NT2/D1 (cell line): ENCODE measurements at regions not wholly inside any gene's neighbourhood (a gene's known extent, or its start where the extent isn't known, plus 50 kb on each side); places are given as distances from the start of the nearest gene placed in this dataset.

ENCODE experiments used
- DNase-seq: peaks from one replicate; pipeline ENCODE4 v3.0.0-alpha.2; 2011; ENCODE audit warnings: low read depth, low spot score
- H3K27me3 ChIP-seq: 2 replicates; pipeline ENCODE4 v1.6.0; 2011; ENCODE audit warnings: mild to moderate bottlenecking; ENCODE audit not compliant: insufficient read length, insufficient read depth
- H3K36me3 ChIP-seq: 2 replicates; pipeline ENCODE4 v1.6.1; 2011; ENCODE audit warnings: mild to moderate bottlenecking, low read length, mixed read lengths; ENCODE audit not compliant: insufficient read depth, insufficient read length
- H3K4me1 ChIP-seq: 2 replicates; pipeline ENCODE4 v1.5.1; 2011; ENCODE audit not compliant: insufficient read depth, insufficient read length
- H3K4me3 ChIP-seq: 2 replicates; pipeline ENCODE4 v1.5.1; 2011; ENCODE audit warnings: low read depth; ENCODE audit not compliant: insufficient read length
- H3K9ac ChIP-seq: 2 replicates; pipeline ENCODE4 v1.6.0; 2011; ENCODE audit warnings: low read depth; ENCODE audit not compliant: insufficient read length
- H3K9me3 ChIP-seq: 2 replicates; pipeline ENCODE4 v1.5.1; 2011; ENCODE audit warnings: mild to moderate bottlenecking, low read length; ENCODE audit not compliant: insufficient read depth
- SUZ12 ChIP-seq: IDR thresholded peaks from 2 replicates; pipeline ENCODE4 v1.6.1; 2011; ENCODE audit not compliant: insufficient read length, insufficient read depth; ENCODE audit errors: extremely low read depth
- YY1 ChIP-seq: IDR thresholded peaks from 2 replicates; pipeline ENCODE4 v1.6.1; 2011; ENCODE audit not compliant: insufficient read length, insufficient read depth
- ZNF274 ChIP-seq: IDR thresholded peaks from 2 replicates; pipeline ENCODE4 v1.6.1; 2011; ENCODE audit warnings: mild to moderate bottlenecking, low read depth, low read length

- DNase-seq = no peak
- H3K36me3 ChIP-seq = no peaks in the 10 kb centered on the region
- TF ChIP-seq YY1 (no peak), ZNF274 (no peak), SUZ12 (no peak)
- no peak overlapping the region for H3K4me3 ChIP-seq
- no peaks in the 10 kb centered on the region for H3K4me1 ChIP-seq
- H3K27me3 ChIP-seq = peaks cover 4% of the 10 kb centered on the region
- H3K9me3 ChIP-seq = no peaks in the 10 kb centered on the region
- no peak overlapping the region for H3K9ac ChIP-seq
These were observed 78.4 kb upstream of the TMEM33 start for GRCh38 chr4:41856797-41857196.

DNA sequence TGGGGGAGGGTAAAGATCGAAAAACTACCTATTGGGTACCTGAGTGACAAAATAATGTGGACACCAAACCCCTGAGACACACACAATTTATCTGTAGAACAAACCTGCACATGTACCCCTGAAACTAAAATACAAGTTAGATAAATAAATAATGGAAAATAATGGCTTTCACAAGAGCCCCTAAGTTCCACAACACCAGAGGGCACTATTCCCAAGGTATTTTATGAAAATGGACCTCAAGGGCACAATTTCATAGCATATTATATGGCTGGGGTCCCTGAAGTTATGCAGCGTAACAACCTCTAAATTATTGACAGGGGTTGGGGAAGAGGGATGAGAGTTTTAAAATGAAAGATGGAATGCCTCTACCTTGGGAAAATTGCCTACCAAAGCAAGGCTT is 81.3 kb upstream of the TMEM33 start:
- Histone ChIP-seq H3K4me3 (no peak overlapping the region), H3K9me3 (no peaks in the 10 kb centered on the region), H3K9ac (no peak overlapping the region), H3K36me3 (no peaks in the 10 kb centered on the region), H3K4me1 (no peaks in the 10 kb centered on the region), H3K27me3 (no peaks in the 10 kb centered on the region)
- no peak for TF ChIP-seq ZNF274
- DNase-seq = no peak

DNA sequence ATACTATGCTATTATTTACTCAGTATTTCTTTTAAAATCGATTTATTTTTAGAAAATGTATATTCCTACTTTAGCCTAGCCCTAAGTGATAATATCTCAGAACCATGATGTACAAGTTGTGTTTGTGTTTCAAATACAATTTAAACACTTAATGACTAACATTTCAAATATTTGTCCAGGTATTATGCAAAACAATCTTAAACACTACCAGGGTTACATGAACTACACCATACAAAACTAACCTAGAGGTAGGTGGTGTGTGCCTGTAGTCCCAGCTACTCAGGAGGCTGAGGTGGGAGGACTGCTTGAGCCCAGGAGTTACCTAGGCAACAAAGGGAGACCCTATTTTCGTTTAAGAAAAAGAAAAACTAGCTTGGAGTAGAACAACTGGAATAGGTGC is 83.0 kb upstream of the TMEM33 start:
- DNase-seq = no peak
- TF ChIP-seq YY1 = no peak
- TF ChIP-seq ZNF274 = no peak
- TF ChIP-seq SUZ12 = no peak
- no peak overlapping the region for H3K9ac ChIP-seq
- no peaks in the 10 kb centered on the region for H3K9me3 ChIP-seq
- H3K4me3 ChIP-seq = no peak overlapping the region
- no peaks in the 10 kb centered on the region for H3K4me1 ChIP-seq
- no peaks in the 10 kb centered on the region for H3K27me3 ChIP-seq
- H3K36me3 ChIP-seq = no peaks in the 10 kb centered on the region

- no peaks in the 10 kb centered on the region for H3K27me3 ChIP-seq
- no peak overlapping the region for H3K4me3 ChIP-seq
- no peaks in the 10 kb centered on the region for H3K4me1 ChIP-seq
- no peak for TF ChIP-seq YY1
- no peak for TF ChIP-seq ZNF274
- no peak for TF ChIP-seq SUZ12
- H3K9ac ChIP-seq = no peak overlapping the region
- no peaks in the 10 kb centered on the region for H3K9me3 ChIP-seq
- no peak for DNase-seq
- no peaks in the 10 kb centered on the region for H3K36me3 ChIP-seq
These were observed 83.6 kb upstream of the TMEM33 start for GRCh38 chr4:41851621-41852020.

- TF ChIP-seq SUZ12 (no peak), ZNF274 (no peak), YY1 (no peak)
These were observed 90.9 kb upstream of the TMEM33 start for GRCh38 chr4:41844327-41844726.

DNA sequence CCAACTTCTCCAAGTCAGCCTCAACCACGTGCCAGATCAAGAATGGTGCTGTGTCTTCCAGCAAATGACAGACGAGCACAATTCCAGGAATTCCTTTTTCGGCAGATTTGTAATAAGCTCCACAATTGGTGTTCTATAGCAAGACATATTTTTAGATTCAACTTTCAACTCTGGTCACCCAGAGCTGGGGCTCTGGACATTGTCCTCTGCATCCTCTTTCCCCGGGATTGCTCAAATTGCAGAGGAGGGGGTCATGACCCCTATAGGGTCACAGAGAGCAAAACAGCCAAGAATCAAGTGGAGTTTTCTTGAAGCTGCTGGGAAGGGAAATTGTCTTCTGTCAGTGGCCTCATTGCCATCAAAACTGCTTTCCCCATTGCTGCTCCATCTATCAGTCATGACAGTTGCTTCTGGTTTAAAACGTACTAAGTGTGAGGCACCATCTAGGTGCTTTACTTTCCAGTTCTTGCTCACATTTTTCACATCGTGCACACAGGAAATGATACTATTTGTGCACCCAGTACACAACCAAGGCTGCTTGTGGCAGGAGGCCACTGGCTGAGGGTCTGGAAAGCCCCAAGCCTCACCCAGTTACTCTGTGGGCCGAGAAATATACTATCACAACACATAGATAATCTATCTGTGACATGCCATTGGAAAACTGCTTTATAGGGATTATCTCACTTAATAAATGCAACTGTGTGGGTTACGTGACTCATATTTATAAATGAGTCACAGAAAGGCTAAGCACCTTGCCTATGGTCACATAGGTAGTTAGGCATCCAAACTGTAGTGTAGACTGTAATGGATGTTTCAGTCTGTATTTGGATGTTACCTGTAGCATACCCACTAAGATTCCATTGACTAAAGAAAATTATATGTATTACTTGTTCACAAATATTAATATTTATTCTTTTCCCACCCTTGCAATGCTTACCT is 91.7 kb upstream of the PHOX2B start:
- Histone ChIP-seq H3K4me3 (no peak overlapping the region), H3K9ac (no peak overlapping the region), H3K4me1 (no peaks in the 10 kb centered on the region), H3K27me3 (no peaks in the 10 kb centered on the region), H3K36me3 (no peaks in the 10 kb centered on the region), H3K9me3 (no peaks in the 10 kb centered on the region)
- no peak for DNase-seq
- TF ChIP-seq ZNF274 (no peak), YY1 (no peak)

More at GRCh38 chr4:41844327-41844726, 90.9 kb upstream of the TMEM33 start:
- DNase-seq = no peak
- Histone ChIP-seq H3K27me3 (no peaks in the 10 kb centered on the region), H3K9ac (no peak overlapping the region), H3K36me3 (no peaks in the 10 kb centered on the region), H3K9me3 (no peaks in the 10 kb centered on the region), H3K4me1 (no peaks in the 10 kb centered on the region), H3K4me3 (no peak overlapping the region)

- H3K9ac ChIP-seq = no peak overlapping the region
These were observed 90.1 kb upstream of the PHOX2B start for GRCh38 chr4:41838590-41838989.

More at GRCh38 chr4:41838590-41838989, 90.1 kb upstream of the PHOX2B start:
- H3K36me3 ChIP-seq = no peaks in the 10 kb centered on the region
- no peaks in the 10 kb centered on the region for H3K4me1 ChIP-seq
- no peaks in the 10 kb centered on the region for H3K27me3 ChIP-seq
- no peak overlapping the region for H3K4me3 ChIP-seq
- DNase-seq = no peak
- H3K9me3 ChIP-seq = no peaks in the 10 kb centered on the region
- TF ChIP-seq ZNF274 (no peak), SUZ12 (no peak), YY1 (no peak)
